ENCODE measurements at regions not wholly inside any gene's neighbourhood (a gene's known extent, or its start where the extent isn't known, plus 50 kb on each side); places are given as distances from the start of the nearest gene placed in this dataset.

GRCh38 chr1:5480906-5481305, 511.3 kb downstream of the NPHP4 start:
- peaks cover 0 to 5% (median 0%) of the 10 kb centered on the region in 4 donors for H3K4me1 ChIP-seq
- DNase-seq: no peak
- H3K27ac ChIP-seq: no peak overlapping the region
- H3K4me3 ChIP-seq: no peak overlapping the region
- no peaks in the 10 kb centered on the region for H3K36me3 ChIP-seq
- WGBS, 5 donors: 84 to 90% (median 85%) methylated on average over 10 of the region's 10 CpGs
- no peak for TF ChIP-seq POLR2A (IDR thresholded peaks at IDR 0.05)
- TF ChIP-seq POLR2AphosphoS5 (IDR thresholded peaks at IDR 0.05): no peak
- TF ChIP-seq CTCF (IDR thresholded peaks at IDR 0.05): no peak
- TF ChIP-seq EP300 (IDR thresholded peaks at IDR 0.05): no peak
- no peaks in the 10 kb centered on the region for H3K9me3 ChIP-seq
- peaks cover 3 to 77% (median 4%) of the 10 kb centered on the region in 3 donors for H3K27me3 ChIP-seq
- intact Hi-C loops (cut with DNase I; ENCODE audit: low total_unique reads): no loop called here

DNA sequence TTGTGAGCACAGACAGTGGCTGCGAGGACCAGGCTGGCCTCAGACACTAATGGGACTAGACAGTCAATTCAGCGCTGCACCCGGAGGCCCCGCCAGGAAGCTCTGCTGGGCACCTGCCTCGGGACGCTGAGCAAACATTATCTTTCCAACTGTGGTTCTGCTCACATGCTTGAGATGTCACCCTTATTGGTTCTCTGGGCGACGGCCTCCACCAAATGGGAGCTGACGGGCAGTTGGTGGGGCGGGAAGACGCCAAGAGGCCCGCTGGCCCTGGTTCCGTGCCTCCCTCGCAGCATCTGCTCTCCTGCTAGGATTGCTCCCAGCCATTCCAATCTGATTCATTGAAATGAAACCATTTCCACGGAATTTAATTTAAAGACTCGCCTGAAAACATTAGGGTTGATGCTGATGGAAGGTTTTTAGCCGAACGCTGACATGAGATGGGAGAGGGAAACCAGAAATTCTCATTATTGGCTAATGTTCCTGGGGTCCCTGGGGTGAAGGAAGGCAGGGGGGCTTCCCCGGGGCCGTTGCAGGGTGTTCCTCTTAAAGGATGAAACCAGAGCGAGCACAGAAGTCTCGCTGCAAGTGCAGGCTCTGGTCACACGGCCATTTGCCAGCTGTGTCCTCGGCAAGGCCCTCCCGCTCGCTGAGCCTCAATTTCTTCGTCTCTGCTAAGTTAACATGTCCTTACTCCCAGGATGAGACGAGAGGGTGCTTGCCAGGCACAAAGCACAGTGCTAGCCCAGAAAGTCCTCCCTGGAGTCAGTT, 512.2 kb downstream of the NPHP4 start:
- Histone ChIP-seq H3K27ac (no peak overlapping the region), H3K9me3 (no peaks in the 10 kb centered on the region), H3K4me3 (no peak overlapping the region), H3K36me3 (no peaks in the 10 kb centered on the region), H3K27me3 (peaks cover 2 to 68% (median 3%) of the 10 kb centered on the region in 3 donors), H3K4me1 (peaks cover 0 to 5% (median 0%) of the 10 kb centered on the region in 4 donors)
- DNase-seq: no peak
- intact Hi-C loops (cut with DNase I; ENCODE audit: low total_unique reads): no loop called here
- TF ChIP-seq POLR2A (IDR thresholded peaks at IDR 0.05) (no peak), POLR2AphosphoS5 (IDR thresholded peaks at IDR 0.05) (no peak), EP300 (IDR thresholded peaks at IDR 0.05) (no peak), CTCF (IDR thresholded peaks at IDR 0.05) (no peak)
- WGBS, 5 donors: 77 to 87% (median 85%) methylated on average over 26 to 28 of the region's 28 CpGs

GRCh38 chr1:5478961-5479360, 513.3 kb downstream of the NPHP4 start:
- 60 to 75% (median 74%) methylated on average over 9 of the region's 9 CpGs for WGBS, 5 donors
- H3K4me3 ChIP-seq: no peak overlapping the region
- H3K27me3 ChIP-seq: peaks cover 2 to 57% (median 3%) of the 10 kb centered on the region in 3 donors
- H3K4me1 ChIP-seq: peaks cover 0 to 5% (median 0%) of the 10 kb centered on the region in 4 donors
- no peak for DNase-seq
- H3K36me3 ChIP-seq: no peaks in the 10 kb centered on the region
- no peak for TF ChIP-seq CTCF (IDR thresholded peaks at IDR 0.05)
- no peak for TF ChIP-seq POLR2AphosphoS5 (IDR thresholded peaks at IDR 0.05)
- no peak for TF ChIP-seq POLR2A (IDR thresholded peaks at IDR 0.05)
- no peak for TF ChIP-seq EP300 (IDR thresholded peaks at IDR 0.05)
- H3K27ac ChIP-seq: no peak overlapping the region
- intact Hi-C loops (cut with DNase I; ENCODE audit: low total_unique reads): no loop called here
- no peaks in the 10 kb centered on the region for H3K9me3 ChIP-seq

GRCh38 chr1:5478156-5478695, 514.0 kb downstream of the NPHP4 start:
- intact Hi-C loops (cut with DNase I; ENCODE audit: low total_unique reads): no loop called here
- H3K4me1 ChIP-seq: peaks cover 0 to 5% (median 0%) of the 10 kb centered on the region in 4 donors
- no peaks in the 10 kb centered on the region for H3K36me3 ChIP-seq
- no peak overlapping the region for H3K27ac ChIP-seq
- H3K9me3 ChIP-seq: no peaks in the 10 kb centered on the region
- TF ChIP-seq CTCF (IDR thresholded peaks at IDR 0.05) (no peak), POLR2A (IDR thresholded peaks at IDR 0.05) (no peak), POLR2AphosphoS5 (IDR thresholded peaks at IDR 0.05) (no peak), EP300 (IDR thresholded peaks at IDR 0.05) (no peak)
- no peak overlapping the region for H3K4me3 ChIP-seq
- DNase-seq: no peak
- 60 to 72% (median 67%) methylated on average over 6 of the region's 6 CpGs for WGBS, 5 donors
- peaks cover 2 to 53% (median 3%) of the 10 kb centered on the region in 3 donors for H3K27me3 ChIP-seq
